ENCODE measurements at regions not wholly inside any gene's neighbourhood (a gene's known extent, or its start where the extent isn't known, plus 50 kb on each side); places are given as distances from the start of the nearest gene placed in this dataset.

- TF ChIP-seq POLR2A (IDR thresholded peaks at IDR 0.05) (no peak), EP300 (IDR thresholded peaks at IDR 0.05) (no peak), POLR2AphosphoS5 (IDR thresholded peaks at IDR 0.05) (no peak)
- TF ChIP-seq, protein P1, sequence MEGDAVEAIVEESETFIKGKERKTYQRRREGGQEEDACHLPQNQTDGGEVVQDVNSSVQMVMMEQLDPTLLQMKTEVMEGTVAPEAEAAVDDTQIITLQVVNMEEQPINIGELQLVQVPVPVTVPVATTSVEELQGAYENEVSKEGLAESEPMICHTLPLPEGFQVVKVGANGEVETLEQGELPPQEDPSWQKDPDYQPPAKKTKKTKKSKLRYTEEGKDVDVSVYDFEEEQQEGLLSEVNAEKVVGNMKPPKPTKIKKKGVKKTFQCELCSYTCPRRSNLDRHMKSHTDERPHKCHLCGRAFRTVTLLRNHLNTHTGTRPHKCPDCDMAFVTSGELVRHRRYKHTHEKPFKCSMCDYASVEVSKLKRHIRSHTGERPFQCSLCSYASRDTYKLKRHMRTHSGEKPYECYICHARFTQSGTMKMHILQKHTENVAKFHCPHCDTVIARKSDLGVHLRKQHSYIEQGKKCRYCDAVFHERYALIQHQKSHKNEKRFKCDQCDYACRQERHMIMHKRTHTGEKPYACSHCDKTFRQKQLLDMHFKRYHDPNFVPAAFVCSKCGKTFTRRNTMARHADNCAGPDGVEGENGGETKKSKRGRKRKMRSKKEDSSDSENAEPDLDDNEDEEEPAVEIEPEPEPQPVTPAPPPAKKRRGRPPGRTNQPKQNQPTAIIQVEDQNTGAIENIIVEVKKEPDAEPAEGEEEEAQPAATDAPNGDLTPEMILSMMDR (IDR thresholded peaks at IDR 0.05), result no peak
These were observed 1030.3 kb upstream of the LCORL start for GRCh38 chr4:19051831-19052230.
